ENCODE measurements at regions not wholly inside any gene's neighbourhood (a gene's known extent, or its start where the extent isn't known, plus 50 kb on each side); places are given as distances from the start of the nearest gene placed in this dataset.

- peaks cover 11 to 41% (median 31%) of the 10 kb centered on the region in 4 donors for H3K4me1 ChIP-seq (ENCODE audit: control insufficient read depth in 4 of 4, insufficient read depth in 4 of 4, low read length in 3 of 4)
- peak overlapping the region; percentile 90 to 96 for H3K27ac ChIP-seq (ENCODE audit: low read depth in 1 of 2, low read length in 2 of 2)
- peak overlapping the region; percentile 32 to 66 (median 59) for H3K4me3 ChIP-seq (ENCODE audit: low read depth in 1 of 3, low read length in 3 of 3)
- no peaks in the 10 kb centered on the region for H3K36me3 ChIP-seq (ENCODE audit: control insufficient read depth in 4 of 4, insufficient read depth in 3 of 4, low read depth in 1 of 4, low read length in 3 of 4)
- no peak for DNase-seq (ENCODE audit: low spot score)
- H3K27me3 ChIP-seq (ENCODE audit: control insufficient read depth in 4 of 4, insufficient read depth in 4 of 4, low read length in 3 of 4): no peaks in the 10 kb centered on the region
- H3K9ac ChIP-seq (ENCODE audit: low read depth in 1 of 2, low read length in 2 of 2): peak overlapping the region; percentile 73 to 92
- 34% methylated on average over 5 of the region's 5 CpGs for WGBS
- TF ChIP-seq ZBTB33 (IDR thresholded peaks at IDR 0.05): peak; percentile 71
- peak; percentile 99 for TF ChIP-seq JUND (IDR thresholded peaks at IDR 0.05)
- peak; percentile 48 for TF ChIP-seq REST (IDR thresholded peaks at IDR 0.05)
- TF ChIP-seq NR2F2 (IDR thresholded peaks at IDR 0.05): no peak
- TF ChIP-seq FOXA1 (IDR thresholded peaks at IDR 0.05): peak; percentile 47
- TF ChIP-seq RAD21 (IDR thresholded peaks at IDR 0.05): peak; percentile 61 to 63
- TF ChIP-seq CTCF (IDR thresholded peaks at IDR 0.05; ENCODE audit: low read depth, low read length, missing input control): no peak
- peak in 1 of 2 donors; percentile 8 for TF ChIP-seq EGR1 (IDR thresholded peaks at IDR 0.05; ENCODE audit: low read depth in 2 of 2)
- TF ChIP-seq GABPA (IDR thresholded peaks at IDR 0.05 in 1 of 2, conservative IDR thresholded peaks at IDR 0.05 in 1 of 2): no peak
- TF ChIP-seq RXRA (IDR thresholded peaks at IDR 0.05): peak; percentile 78 to 88
- TF ChIP-seq SP1 (IDR thresholded peaks at IDR 0.05): peak; percentile 89
- TF ChIP-seq MAX (IDR thresholded peaks at IDR 0.05): peak; percentile 33
- TF ChIP-seq YY1 (IDR thresholded peaks at IDR 0.05): peak; percentile 64
- TF ChIP-seq TAF1 (conservative IDR thresholded peaks at IDR 0.05): peak; percentile 67
- peak; percentile 63 for TF ChIP-seq HNF4G (IDR thresholded peaks at IDR 0.05)
- TF ChIP-seq FOXA2 (IDR thresholded peaks at IDR 0.05): peak; percentile 74
- peak; percentile 98 for TF ChIP-seq ATF3 (IDR thresholded peaks at IDR 0.05)
- TF ChIP-seq HNF4A (conservative IDR thresholded peaks at IDR 0.05): peak; percentile 90 to 92
- H3K9me3 ChIP-seq (ENCODE audit: control insufficient read depth in 4 of 4, low read length in 3 of 4): no peaks in the 10 kb centered on the region
These were observed 630.4 kb upstream of the TBL1XR1 start for GRCh38 chr3:177827511-177828207.
